Islet precursor cell (in vitro differentiated cells): ENCODE measurements at regions not wholly inside any gene's neighbourhood (a gene's known extent, or its start where the extent isn't known, plus 50 kb on each side); places are given as distances from the start of the nearest gene placed in this dataset.
"Not testable (repeated sequence)": the region's sequence is repeated elsewhere in the genome, so short reads cannot be mapped to it uniquely, and the experiment has no call there.

Experiments
- DNase-seq: peaks from one replicate; pipeline ENCODE4 v3.0.0-alpha.2; 2018

DNA sequence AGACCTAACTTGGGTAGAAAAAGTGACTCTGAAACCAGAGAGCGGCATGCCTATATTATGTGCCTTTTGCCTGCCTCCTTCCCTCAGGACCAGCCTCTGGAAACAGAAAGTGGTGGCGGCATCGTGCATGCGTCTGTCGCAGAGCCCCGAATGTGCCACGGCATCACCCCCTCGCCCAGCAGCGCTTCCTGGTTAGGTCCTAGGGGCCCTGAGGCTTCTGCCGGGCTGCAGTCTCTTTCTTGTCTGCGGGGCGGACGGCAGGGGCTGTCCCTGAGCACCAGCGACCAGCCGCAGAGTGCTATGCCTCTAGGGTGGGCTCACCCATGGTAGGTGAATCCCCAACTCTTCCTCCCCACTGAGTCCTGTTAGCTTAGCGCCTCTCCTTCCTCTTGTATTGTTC lies 68.7 kb downstream of the VSIG4 start:
- DNase-seq = no peak

DNA sequence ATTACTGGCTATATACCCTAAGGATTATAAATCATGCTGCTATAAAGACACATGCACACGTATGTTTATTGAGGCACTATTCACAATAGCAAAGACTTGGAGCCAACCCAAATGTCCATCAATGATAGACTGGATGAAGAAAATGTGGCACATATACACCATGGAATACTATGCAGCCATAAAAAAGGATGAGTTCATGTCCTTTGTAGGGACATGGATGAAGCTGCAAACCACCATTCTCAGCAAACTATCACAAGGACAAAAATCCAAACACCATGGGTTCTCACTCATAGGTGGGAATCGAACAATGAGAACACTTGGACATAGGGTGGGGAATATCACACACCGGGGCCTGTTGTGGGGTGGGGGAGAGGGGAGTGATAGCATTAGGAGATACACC lies 72.7 kb downstream of the VSIG4 start:
- not testable (repeated sequence) for DNase-seq

DNA sequence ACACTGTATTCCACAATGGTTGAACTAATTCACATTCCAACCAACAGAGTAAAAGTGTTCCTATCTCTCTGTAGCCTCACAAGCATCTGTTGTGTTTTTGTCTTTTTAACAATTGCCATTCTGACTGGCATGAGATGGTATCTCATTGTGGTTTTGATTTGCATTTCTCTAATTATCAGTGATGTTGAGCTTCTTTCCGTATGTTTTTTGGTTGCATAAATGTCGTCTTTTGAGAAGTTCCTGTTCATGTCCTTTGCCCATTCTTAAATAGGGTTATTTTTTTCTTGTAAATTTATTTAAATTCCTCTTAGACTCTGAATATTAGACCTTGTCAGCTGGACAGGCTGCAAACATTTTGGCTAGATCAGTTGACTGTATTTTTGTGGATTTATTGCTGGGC lies 78.2 kb downstream of the VSIG4 start:
- no peak for DNase-seq

DNA sequence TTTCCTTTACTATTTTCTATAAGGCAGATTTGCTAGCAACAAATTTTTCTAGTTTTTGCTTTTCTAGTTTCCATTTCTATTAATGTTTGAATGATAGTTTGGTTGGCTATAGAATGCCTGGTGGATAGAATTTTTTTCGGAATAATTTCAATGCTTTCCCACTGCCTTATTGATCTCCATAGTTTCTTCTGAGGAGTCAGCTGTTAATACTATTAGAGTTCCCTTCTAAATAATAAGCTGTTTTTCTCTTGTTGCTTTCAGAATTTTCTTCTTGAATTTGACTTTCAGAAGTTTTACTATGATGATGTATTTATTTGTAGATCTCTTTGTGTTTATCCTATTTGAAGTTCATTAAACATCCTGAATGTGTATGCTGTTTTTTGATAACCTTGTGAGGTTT lies 91.8 kb downstream of the VSIG4 start:
- DNase-seq = no peak

DNA sequence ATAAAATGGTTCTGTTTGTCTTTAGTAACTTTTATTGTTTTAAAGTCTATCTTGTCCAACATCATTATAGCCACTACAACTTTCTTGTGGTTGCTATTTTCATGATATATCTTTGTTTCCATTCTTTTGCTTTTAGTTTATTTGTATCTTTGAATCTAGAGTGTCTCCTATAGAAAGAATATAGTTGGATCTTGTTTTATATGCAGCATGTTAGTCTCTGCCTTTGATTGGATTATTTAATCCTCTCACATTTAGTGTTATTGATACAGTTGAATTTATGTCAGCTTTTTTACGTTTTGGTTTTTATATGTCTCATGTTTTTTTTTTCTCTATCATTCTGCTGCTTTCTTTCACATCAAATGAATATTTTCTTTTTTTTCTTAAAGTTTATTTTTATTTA lies 98.1 kb downstream of the VSIG4 start:
- DNase-seq = no peak

DNA sequence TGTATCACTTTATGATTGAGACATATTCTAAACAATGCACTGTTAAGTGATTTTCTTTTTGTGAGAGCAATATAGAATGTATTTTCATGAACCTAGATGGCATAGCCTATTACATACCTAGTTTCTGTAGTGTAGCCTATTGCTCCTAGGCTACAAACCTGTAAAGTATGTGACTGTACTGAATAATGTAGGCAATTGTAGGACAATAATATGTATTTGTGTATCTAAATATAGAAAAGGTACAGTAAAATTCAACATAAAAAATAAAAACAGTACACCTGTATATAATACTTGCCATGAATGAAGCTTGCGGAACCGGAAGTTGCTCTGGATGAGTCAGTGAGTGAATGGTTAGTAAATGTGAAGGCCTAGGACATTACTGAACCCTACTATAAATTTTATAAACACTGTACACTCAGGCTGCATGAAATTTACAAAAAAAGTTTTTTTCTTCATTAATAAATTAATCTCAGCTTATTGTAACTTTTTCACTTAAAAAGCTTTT lies 106.7 kb downstream of the VSIG4 start:
- DNase-seq = no peak

DNA sequence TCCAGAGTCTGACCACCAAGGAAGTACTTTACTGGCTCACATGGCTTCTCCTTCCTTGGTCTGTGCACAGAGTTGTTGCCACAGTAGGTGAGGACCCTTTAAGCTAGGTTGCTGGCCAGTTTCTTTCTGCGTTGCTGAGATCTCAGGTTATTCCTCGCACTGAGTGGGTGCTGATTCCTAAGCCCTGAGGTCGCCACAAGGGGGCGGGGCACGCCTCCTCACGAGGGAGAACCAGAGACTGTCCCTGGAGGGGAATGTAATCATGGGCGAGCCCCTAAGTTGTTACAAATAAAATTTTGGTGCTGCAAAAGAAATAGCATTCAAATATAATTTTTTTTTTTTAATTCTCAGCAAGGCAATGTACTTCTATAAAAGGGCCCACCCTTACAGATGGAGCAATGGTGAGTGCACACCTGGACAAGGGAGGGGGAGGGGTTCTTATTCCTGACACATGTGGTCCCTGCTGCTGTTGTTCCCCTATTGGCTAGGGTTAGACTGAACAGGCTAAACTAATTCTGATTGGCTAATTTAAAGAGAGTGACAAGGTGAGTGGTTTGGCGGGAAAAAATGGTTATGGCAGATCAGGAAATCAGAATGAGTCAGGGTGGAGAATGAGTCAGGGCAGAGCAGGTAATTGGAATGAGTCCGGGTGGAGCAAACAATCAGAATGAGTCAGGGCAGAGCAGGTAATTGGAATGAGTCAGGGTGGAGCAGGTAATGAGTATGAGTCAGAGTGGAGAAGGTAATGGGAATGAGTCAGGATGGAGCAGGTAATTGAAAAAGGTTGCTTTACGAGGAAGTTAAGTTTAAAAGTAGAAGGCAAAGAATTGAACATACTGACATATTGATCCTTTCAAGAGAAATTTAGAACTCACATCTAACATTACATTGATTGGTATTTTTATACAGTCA lies 107.5 kb downstream of the VSIG4 start:
- DNase-seq = peak; percentile 77

DNA sequence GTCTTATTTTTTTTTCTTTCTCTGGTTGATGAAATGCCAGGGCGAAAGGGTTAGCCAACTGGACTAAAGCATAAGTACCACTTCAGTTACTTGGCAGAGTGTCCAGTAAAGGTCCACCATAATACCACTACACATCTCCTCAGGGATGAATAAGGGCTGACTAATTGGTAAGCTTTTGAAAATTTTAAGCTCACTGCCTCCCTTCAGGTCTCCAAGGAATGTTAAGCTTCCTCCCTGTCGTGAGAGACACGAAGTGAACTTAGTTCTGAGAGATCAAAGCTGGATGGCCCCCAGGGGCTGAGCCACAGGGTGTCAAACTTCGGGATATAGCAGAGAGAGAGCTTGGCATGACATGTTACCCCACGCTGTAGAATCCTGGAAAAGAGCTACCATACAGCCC lies 111.4 kb downstream of the VSIG4 start:
- no peak for DNase-seq

DNA sequence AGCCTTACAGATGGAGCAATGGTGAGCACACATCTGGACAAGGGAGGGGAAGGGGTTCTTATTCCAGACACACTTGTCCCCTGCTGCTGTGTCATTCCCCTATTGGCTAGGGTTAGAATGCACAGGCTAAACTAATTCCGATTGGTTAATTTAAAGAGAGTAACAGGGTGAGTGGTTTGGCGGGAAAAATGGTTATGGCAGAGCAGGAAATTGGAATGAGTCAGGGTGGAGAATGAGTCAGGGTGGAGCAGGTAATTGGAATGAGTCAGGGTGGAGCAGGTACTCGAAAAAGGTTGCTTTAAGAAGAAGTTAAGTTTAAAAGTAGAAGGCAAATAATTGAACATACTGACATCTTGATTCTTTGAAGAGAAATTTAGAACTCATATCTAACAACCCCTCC lies 112.5 kb downstream of the VSIG4 start:
- DNase-seq = not testable (repeated sequence)

DNA sequence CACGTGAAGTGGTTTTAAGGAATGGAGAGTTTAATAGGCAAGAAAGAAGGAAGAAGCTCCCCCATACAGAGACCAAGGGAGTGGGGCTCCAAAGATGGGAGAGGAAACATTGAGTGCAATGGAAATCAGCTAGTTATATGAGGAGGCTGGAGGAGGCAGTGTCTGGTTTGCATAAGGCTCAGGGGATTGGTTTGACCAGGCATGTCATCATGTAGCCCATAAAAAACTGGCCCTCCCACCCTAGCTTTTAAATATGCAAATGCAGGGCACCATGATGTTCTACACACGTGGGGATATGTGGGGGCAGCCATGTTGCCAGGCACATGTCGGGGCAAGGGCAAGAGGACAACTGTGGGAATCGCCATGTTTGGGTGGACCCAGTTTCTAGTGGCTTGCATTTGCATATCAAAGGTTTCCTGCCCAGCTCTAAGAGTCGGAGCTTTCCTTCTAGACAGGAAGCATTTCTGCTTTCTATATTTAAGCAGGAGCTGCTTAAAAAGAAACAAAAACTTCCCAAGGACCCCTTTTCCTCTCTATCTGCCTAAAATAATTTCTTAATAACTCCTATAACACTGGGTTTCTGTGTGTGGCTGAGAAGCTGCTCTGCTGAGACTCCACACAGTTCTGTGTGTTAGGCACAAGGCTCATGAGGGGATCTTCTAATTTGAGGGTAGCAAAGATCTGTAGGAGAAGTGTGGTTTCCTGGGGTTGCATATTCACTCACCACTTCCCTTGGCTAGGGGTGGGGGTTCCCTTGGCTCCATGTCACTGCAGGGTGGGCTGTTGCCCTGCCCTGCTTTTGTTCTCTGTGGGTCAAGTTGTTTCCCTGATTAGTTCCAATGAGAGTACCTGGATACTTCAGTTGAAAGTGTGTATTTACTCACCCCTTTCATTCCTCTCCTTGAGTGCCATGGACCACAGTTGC lies 113.5 kb downstream of the VSIG4 start:
- no peak for DNase-seq

DNA sequence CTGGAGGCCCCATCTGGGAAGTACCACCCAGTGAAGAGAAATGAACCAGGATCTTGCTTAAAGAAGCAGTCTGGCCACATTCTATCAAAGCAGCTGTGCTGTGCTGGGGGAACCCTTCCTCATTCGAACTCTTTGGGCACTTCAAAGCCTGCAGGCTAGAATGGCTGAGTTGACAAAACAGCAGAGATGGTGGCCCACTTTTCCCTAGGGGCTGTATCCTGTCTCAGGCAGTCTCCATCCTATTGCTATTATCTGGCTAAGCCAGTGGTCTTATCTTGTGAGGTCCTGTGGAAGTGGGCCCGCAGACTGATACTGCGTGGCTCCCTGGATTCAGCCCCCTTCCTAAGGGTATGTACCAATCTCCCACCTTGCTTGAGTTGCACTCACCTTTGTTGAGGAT lies 114.3 kb downstream of the VSIG4 start:
- DNase-seq = no peak

DNA sequence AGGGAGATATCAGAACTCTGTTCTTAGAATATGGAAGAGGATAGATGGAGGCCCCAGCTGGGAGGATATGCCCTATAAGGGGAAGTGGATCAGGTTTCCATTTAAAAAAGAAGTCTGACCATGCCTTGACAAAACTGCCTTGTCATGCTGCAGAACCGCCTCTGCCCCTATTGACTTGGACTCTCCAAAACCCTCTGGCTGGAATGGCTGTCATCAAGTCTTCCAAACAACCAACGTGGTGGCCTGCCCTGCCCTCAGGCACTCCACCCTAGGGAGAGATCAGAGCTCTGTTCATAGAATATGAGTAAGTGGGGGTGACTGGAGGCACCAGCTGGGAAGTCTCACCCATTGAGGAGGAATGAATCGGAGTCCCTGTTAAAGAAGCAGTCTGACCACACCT lies 114.9 kb downstream of the VSIG4 start:
- no peak for DNase-seq

DNA sequence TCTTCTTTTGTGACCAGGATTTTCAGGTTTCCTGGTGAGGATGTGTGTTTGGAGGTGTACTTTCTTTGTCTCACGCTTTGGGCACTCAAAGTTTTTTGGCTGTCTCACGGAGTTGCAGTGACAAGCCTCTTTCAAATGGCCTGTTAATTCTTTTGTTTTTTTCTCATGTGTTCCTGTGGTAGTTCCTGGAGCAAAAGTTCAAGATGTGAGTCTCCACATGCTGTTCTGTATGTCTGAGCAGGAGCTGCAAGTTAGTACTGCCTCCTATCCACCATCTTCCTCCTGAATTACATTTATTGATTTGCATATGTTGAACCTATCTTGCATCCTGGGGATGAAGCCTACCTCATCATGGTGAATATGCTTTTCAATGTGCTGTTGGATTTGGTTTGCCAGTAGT lies 118.5 kb downstream of the VSIG4 start:
- DNase-seq = no peak

DNA sequence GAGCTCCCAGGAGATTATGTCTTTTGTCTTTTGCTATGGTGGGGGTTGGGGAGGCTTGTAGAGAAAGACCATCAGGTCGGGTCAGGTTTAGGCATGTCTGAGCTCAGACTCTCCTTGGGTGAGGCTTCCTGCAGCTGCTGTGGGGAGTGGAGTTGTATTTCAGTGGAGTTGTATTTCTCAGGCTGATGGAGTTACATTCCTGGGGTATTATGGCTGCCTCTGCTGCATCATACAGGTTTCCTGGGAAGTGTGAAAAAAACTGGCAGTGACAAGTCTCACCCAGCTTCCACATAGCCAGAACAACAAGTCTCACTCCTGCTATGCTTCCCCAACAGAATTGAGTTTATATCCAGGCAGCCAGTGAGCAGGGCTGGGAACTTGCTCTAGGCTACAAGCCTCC lies 119.3 kb downstream of the VSIG4 start:
- peak; percentile 54 for DNase-seq

DNA sequence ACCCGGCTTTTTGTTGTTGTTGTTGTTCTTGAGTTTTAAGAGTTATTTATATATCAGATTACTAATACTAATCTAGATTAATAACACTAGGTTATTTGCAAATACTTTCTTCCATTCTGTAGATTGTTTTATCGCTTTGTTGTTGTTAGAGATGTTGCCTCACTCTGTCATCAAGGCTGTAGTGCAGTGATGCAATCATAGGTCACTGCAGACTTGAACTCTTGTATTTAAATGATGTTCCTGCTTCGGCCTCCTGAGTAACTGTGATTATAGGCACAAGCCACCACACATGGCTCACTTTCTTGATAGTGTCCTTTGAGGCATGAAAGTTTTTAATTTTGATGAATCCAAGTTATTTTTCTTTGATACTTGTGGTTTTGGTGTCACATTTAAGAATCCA lies 129.0 kb downstream of the VSIG4 start:
- no peak for DNase-seq

DNA sequence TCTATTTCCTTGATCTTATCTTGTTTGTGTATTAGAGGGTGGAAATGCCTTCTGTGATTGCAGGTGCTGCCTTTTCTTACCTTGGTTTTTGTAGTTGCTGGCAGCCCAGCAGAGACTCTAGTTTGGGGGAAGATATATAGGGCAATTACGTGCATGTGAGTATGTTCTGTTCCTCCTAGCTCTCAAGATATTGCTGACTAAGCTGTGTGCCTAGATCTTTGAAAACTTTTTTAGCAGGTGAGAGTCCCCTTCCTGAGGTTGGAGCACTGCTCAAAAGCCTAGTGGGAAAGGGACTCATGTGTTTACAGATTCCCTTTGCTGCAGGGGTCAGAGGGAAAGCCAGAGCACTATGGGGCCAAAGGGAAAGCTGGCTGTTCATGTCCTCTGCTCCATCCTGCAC lies 136.1 kb downstream of the VSIG4 start:
- DNase-seq = no peak

DNA sequence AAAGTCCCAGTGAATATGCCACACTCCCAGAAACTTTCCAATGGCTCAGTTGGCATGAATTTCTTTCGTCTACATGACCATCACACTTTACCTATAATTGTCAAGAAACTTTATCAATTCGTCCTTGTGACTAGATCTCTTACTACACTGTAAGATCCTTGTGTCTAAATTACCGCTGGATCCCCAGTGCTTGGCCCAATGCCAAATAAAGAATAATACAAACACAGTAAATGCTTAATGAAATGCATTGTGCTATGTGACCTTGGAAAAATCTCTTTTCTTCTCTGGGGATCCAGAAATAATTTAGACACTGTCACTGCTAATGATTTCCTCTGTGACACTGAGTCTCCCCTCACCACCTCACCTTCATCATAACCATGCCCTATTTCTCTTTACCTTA lies 137.9 kb downstream of the VSIG4 start:
- no peak for DNase-seq

DNA sequence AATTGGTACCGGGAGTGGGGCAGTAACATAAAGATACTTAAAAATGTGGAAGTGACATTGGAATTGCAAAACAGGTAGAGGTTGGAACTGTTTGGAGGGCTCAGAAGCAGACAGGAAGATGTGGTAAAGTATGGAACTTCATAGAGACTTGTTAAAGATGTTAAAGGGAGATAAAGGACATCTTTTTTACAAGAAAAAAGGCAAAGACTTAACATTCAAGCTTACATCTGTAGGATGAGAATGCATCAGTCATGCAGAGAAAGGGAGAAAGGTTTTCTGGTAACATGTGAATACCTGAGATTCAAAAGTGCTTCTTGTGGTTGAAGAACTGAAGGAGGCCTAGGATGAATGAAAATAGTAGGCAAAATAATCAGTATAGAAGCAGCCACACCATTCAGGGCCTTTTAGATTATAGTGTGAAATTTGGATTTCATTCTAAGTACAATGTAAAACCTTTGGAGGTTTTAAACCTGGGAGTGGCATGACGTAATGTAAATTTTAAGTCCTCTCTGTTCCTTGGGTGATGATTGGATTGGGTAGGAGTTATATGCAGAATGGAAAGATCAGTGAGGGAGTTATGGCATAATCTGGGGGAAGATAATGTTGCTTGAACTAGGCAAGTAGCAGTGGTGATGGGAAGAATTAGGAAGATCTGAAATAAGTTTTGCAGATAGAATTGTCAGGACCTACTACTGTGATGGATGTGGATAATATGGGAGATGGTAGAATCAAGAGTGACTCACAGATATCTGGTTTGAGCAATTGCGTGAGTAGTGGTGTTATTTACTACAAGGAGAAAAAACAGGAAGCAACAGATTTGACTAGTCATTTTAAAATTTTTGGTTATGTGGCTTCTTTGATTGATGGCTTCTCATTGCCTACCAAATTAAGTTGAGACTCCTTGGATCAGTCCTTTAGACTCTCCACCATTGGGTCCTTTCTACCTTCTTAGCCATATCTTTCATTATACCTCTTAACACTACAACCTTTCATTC lies 138.7 kb downstream of the VSIG4 start:
- no peak for DNase-seq

DNA sequence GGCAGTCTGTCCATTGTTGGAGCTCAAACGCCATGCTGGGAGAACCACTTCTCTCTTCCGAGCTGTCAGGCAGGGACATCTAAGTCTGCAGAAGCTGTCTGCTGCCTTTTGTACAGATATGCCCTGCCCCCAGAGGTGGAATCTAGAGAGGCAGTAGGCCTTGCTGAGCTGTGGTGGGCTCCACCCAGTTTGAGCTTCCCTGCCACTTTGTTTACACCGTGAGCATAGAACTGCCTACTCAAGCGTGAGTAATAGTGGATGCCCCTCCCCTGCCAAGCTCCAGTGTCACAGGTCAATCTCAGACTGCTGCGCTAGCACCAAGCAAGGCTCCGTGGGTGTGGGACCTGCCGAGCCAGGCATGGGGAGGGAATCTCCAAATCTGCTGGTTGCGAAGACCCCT lies 145.7 kb downstream of the VSIG4 start:
- no peak for DNase-seq

DNA sequence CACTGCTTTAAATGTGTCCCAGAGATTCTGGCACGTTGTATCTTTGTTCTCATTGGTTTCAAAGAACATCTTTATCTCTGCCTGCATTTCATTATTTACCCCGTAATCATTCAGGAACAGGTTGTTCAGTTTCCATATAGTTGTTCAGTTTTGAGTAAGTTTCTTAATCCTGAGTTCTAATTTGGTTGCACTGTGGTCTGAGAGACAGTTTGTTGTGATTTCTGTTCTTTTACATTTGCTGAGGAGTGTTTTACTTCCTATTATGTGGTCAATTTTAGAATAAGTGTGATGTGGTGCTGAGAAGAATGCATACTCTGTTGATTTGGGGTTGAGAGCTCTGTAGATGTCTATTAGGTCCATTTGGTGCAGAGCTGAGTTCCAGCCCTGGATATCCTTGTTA lies 148.1 kb downstream of the VSIG4 start:
- not testable (repeated sequence) for DNase-seq

DNA sequence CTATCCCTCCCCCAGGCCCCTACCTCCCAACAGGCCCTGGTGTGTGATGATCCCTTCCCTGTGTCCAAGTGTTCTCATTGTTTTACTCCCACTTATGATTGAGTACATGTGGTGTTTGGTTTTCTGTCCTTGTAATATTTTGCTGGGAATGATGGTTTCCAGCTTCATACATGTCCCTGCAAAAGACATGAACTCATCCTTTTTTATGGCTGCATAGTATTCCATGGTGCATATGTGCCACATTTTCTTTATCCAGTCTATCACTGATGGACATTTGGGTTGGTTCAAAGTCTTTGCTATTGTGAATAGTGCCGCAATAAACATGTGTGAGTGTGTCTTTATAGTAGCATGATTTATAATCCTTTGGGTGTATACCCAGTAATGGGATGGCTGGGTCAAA lies 151.7 kb downstream of the VSIG4 start:
- not testable (repeated sequence) for DNase-seq

DNA sequence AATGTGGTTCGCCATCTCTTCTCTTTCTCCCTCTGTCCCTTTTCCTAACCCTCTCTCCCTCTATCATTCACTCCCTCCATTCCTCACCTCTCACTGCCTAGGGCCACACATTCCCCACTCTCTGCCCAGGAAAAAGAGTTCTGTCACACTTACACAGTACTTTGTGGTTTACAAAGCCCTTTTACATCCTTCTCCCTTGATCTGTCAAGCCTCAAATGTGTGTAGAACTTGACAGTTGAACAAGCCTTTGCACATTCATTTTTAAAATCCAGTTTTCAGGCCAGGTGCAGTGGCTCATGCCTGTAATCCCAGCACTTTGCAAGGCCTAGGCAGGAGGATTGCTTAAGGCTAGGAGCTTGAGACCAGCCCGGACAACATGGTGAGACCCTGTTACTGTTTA lies 156.3 kb downstream of the VSIG4 start:
- no peak for DNase-seq
